ENCODE measurements at regions not wholly inside any gene's neighbourhood (a gene's known extent, or its start where the extent isn't known, plus 50 kb on each side); places are given as distances from the start of the nearest gene placed in this dataset.

DNA sequence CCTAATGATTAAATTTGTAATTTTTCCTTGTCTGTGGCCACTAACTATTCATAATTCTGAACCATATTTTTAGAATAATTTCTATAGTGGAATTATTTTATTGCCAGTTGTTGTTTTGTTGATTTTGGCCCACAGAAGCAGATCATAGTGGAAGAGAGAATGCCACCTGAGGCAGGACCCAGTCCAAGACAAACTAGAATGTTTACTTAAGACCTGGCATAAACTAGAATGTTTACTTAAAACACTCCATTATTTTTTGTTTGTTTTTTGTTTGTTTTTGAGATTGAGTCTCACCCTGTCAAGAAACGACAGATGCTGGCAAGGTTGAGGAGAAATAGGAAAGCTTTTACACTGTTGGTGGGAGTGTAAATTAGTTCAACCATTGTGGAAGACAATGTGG is 310.2 kb downstream of the MRPL39 start:
- Mint-ChIP-seq H3K27ac (no peak overlapping the region), H3K4me3 (no peak overlapping the region), H3K4me1 (peaks cover 32% of the 10 kb centered on the region), H3K9me3 (peaks cover 6% of the 10 kb centered on the region), H3K27me3 (no peaks in the 10 kb centered on the region), H3K36me3 (peaks cover 7% of the 10 kb centered on the region)
- ATAC-seq (ENCODE audit: low read depth): no peak
- no peak for DNase-seq (ENCODE audit: low spot score in 2 of 2)

DNA sequence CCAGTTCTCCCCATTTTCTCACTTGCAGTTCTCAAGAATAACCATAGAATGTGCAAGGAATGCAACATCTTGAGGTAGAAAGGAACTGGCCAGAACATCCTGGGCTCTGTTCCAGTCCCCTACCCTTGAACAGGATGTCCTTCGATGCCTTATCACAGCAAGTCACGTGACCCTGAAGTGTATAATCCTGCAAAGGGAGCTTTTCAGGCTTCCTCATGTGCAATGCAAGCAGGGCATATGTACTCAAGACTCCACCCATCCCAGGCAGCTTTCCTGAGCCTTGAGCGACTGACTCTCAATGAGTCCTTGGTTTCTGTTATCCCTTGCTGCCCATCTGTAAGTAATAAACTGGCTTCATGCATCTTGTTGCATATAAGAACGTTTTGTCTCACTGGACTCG is 311.0 kb downstream of the MRPL39 start:
- DNase-seq (ENCODE audit: low spot score in 2 of 2) (no peak), ATAC-seq (ENCODE audit: low read depth) (no peak)
- H3K4me1 Mint-ChIP-seq: peaks cover 28% of the 10 kb centered on the region
- H3K27ac Mint-ChIP-seq: no peak overlapping the region
- H3K9me3 Mint-ChIP-seq: peaks cover 6% of the 10 kb centered on the region
- peaks cover 7% of the 10 kb centered on the region for H3K36me3 Mint-ChIP-seq
- H3K4me3 Mint-ChIP-seq: no peak overlapping the region
- no peaks in the 10 kb centered on the region for H3K27me3 Mint-ChIP-seq

DNA sequence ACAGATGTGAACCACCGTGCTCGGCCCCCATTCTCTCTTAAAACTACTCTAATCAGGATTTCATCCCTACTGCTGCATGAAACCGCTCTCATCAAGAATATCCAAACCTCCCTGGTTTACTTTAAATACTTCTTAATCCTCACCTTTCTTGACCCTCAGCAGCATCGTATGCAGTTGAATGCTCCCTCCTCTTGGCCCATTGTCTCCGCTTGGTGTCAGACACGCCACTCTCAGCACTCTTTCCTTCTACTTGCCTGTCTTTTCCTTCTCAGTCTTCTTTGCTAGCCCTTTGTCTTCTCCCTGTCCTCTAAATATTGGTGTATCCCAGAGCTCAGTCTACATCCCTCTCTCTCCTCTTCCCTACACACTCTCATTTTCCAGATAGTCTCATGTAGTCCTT is 314.9 kb downstream of the MRPL39 start:
- Mint-ChIP-seq H3K4me1 (no peaks in the 10 kb centered on the region), H3K36me3 (peaks cover 7% of the 10 kb centered on the region), H3K27ac (no peak overlapping the region), H3K4me3 (no peak overlapping the region), H3K9me3 (peaks cover 6% of the 10 kb centered on the region), H3K27me3 (no peaks in the 10 kb centered on the region)
- ATAC-seq (ENCODE audit: low read depth): no peak
- no peak for DNase-seq (ENCODE audit: low spot score in 2 of 2)

DNA sequence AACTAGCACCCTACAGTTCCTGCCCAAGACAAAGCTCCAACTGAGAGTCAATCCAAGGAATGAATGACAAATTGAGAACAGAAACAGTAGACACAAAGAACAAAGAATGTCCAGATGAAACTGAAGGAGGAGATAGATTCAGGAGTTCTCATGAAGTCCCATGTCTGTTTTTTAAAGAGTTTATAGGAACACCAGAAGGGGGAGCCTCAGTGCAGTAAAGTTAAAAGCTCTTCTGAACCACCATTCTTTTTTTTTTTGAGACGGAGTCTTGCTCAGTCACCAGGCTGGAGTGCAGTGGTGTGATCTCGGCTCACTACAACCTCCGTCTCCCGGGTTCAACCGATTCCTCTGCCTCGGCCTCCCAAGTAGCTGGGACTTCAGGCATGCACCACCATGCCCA is 323.6 kb downstream of the MRPL39 start:
- Mint-ChIP-seq H3K27ac (no peak overlapping the region), H3K36me3 (no peaks in the 10 kb centered on the region), H3K9me3 (no peaks in the 10 kb centered on the region), H3K4me3 (no peak overlapping the region), H3K27me3 (no peaks in the 10 kb centered on the region), H3K4me1 (peaks cover 13% of the 10 kb centered on the region)
- DNase-seq (ENCODE audit: low spot score in 2 of 2): no peak
- peak; percentile 42 for ATAC-seq (ENCODE audit: low read depth)

DNA sequence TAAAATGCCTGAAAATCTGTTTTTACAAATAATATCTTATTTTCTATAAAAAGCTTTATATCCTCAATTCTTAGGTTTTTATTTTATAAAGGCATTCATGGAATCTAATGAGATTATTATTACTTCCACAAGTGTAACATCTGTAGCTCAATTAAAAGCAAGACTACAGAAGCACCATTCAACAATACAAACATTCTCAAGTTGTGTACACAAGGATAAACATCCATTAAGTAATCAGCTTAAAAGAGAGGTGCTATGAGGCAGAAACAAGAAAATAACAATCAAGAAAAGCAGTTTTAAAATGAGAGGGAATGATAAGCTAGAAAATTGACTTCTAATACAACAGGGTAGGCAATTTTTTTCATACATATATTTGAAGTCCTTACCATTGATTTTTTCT is 326.1 kb downstream of the MRPL39 start:
- Mint-ChIP-seq H3K4me1 (peaks cover 11% of the 10 kb centered on the region), H3K27ac (no peak overlapping the region), H3K4me3 (no peak overlapping the region), H3K36me3 (no peaks in the 10 kb centered on the region), H3K27me3 (no peaks in the 10 kb centered on the region), H3K9me3 (no peaks in the 10 kb centered on the region)
- DNase-seq (ENCODE audit: low spot score in 2 of 2) (no peak), ATAC-seq (ENCODE audit: low read depth) (no peak)

DNA sequence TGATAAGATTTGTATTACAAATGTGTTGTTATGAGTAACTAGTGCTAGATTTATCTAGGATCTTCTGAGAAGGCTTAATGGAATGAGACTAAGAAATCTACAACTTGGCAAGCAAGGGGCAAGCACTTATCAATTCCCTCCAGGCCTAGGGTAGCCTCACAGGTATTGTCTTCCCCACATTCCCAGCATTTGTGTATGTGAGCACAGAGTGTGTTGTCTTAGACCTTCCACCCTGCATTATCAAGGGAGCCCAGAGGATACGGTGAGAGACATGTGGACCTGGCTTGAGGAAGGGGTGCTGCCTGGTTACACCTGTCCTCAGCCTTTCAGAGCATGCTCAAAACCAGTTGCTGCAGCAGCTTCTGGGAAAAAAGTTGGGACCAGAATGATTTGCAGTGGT is 327.2 kb downstream of the MRPL39 start:
- H3K4me3 Mint-ChIP-seq: no peak overlapping the region
- DNase-seq (ENCODE audit: low spot score in 2 of 2) (no peak), ATAC-seq (ENCODE audit: low read depth) (no peak)
- no peaks in the 10 kb centered on the region for H3K9me3 Mint-ChIP-seq
- no peak overlapping the region for H3K27ac Mint-ChIP-seq
- H3K4me1 Mint-ChIP-seq: peaks cover 11% of the 10 kb centered on the region
- H3K36me3 Mint-ChIP-seq: no peaks in the 10 kb centered on the region
- H3K27me3 Mint-ChIP-seq: no peaks in the 10 kb centered on the region

DNA sequence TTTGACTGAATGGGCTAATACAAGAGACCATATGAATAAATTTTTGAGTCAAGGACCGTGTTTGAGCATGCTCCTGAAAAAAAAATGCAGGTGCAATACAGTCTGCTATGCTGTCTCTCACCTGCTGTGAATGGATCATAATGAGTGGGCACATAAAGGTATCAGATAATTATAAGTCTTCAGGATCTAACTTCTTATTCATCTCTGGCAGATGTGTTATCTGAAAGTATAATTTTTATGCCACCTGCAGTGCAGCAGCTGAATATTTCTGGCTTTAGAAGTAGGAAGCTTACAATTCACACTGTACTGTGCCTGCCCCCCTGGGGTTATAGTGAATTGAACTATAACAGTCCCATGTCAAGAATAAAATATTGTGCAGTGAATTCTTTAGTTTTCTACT is 333.3 kb downstream of the MRPL39 start:
- no peak overlapping the region for H3K4me3 Mint-ChIP-seq
- H3K36me3 Mint-ChIP-seq: peaks cover 5% of the 10 kb centered on the region
- ATAC-seq (ENCODE audit: low read depth) (peak; percentile 22), DNase-seq (ENCODE audit: low spot score in 2 of 2) (no peak)
- no peaks in the 10 kb centered on the region for H3K27me3 Mint-ChIP-seq
- H3K27ac Mint-ChIP-seq: no peak overlapping the region
- H3K9me3 Mint-ChIP-seq: peaks cover 4% of the 10 kb centered on the region
- peaks cover 3% of the 10 kb centered on the region for H3K4me1 Mint-ChIP-seq

DNA sequence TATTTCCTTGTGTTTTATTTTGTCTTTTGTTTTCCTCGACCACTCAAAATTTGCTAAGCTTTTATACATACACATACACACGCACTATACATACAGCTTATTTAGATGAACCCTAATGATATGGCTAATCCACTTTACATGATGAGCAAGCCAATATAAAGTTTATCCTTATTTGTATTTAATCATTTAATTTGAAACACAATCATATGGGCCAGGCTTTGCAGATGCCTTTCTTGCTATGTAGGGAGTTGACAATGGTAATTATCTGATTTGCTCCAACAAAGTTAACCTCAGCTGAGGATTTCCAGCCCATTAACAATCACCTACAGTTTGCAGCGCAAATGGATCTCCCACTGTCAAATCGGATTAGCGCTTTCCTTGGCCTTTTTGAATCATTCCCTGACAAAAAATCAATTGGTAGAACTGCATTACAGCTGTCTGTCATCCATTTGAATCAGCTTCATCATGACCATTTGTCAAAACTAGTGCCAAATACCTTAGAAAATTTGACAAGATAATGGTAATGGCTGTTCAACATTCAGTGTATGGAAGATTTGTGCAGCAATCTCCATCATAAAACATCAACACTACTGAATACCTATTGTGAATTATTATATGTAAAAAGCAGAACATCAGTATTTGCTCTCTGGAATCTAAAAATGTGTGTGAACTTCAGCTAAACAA is 352.6 kb downstream of the MRPL39 start:
- Mint-ChIP-seq H3K4me3 (no peak overlapping the region), H3K27ac (no peak overlapping the region), H3K9me3 (no peaks in the 10 kb centered on the region), H3K4me1 (peaks cover 7% of the 10 kb centered on the region), H3K36me3 (peaks cover 1% of the 10 kb centered on the region), H3K27me3 (no peaks in the 10 kb centered on the region)
- DNase-seq (ENCODE audit: low spot score in 2 of 2): no peak
- no peak for ATAC-seq (ENCODE audit: low read depth)

DNA sequence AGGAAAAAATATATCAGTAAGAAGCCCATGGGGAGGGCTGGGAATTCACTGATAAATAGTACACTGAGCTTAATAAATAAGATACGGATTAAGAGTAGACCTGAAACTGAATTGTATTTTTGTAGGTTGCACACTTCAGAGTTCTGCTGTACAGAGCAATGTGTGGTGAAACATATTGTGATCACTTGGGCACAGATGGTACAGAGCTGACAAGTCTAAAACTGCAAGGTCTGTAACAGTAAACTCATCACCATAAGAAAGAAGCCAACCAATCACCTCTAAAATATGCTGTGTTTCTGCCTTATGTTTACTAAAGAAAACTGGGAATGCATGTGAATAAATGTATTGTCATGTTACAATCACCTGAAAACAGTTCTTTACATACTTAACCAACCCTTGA is 360.7 kb downstream of the MRPL39 start:
- H3K27me3 Mint-ChIP-seq: no peaks in the 10 kb centered on the region
- peaks cover 8% of the 10 kb centered on the region for H3K9me3 Mint-ChIP-seq
- DNase-seq (ENCODE audit: low spot score in 2 of 2) (no peak), ATAC-seq (ENCODE audit: low read depth) (no peak)
- H3K4me1 Mint-ChIP-seq: peaks cover 7% of the 10 kb centered on the region
- no peak overlapping the region for H3K4me3 Mint-ChIP-seq
- no peak overlapping the region for H3K27ac Mint-ChIP-seq
- peaks cover 4% of the 10 kb centered on the region for H3K36me3 Mint-ChIP-seq

DNA sequence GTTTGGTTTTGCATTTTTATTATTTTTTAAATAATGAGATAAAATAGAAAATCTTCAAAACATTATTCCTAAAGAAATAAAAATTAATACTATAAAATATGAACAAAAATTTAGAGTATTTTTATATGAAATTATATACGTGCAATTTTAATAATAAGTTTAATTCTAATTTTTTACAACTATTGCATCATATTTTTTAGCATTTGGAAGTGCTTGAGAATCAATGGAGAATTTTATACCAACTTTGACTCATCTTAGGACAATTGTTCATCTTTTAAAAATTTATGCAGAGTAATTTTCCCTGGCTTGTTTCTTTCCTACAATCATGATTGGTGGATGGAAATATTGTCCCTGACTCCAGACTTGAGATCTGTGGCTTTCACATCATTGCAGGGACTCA is 362.5 kb downstream of the MRPL39 start:
- Mint-ChIP-seq H3K36me3 (peaks cover 7% of the 10 kb centered on the region), H3K27me3 (no peaks in the 10 kb centered on the region), H3K27ac (no peak overlapping the region), H3K4me3 (no peak overlapping the region), H3K4me1 (peaks cover 4% of the 10 kb centered on the region), H3K9me3 (peaks cover 13% of the 10 kb centered on the region)
- ATAC-seq (ENCODE audit: low read depth) (no peak), DNase-seq (ENCODE audit: low spot score in 2 of 2) (no peak)

DNA sequence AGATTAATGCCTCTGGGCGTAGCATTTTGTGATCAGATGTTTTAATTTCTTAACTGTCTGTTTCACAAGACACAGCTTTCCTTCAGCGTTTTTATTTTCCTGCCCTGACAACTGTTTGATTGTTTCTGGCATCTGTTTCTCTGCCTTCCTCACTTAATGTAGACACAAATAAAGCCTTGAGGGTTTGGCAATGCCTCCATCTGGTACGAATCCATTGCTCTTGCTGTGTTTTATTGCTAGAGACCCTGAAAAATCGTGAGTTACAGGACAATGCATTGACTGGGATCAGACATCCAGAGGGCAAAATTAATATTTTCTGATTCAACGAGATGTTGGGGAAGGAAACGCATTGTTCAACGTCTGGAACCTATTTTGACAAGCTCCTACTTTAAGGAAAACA is 363.5 kb downstream of the MRPL39 start:
- H3K27ac Mint-ChIP-seq: no peak overlapping the region
- peaks cover 16% of the 10 kb centered on the region for H3K9me3 Mint-ChIP-seq
- peaks cover 4% of the 10 kb centered on the region for H3K4me1 Mint-ChIP-seq
- no peaks in the 10 kb centered on the region for H3K27me3 Mint-ChIP-seq
- H3K36me3 Mint-ChIP-seq: peaks cover 11% of the 10 kb centered on the region
- DNase-seq (ENCODE audit: low spot score in 2 of 2): no peak
- ATAC-seq (ENCODE audit: low read depth): no peak
- no peak overlapping the region for H3K4me3 Mint-ChIP-seq

DNA sequence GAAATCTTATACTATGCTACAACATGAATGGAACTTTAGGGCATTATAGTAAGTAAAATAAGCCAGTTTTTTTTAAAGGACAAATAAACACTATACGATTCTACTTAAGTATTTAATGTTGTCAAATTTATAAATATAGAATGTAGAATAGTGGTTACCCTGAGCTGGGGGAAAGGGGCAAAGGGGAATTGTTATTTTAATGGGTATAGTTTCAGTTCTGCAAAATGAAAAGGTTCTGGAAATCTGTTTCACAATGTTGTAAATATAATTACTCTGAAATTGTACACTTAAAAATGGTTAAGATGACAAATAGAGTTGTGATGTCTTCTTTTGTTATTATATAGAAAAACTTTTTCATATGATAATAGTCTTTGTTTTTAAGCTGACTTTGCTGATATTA is 366.3 kb downstream of the MRPL39 start:
- DNase-seq (ENCODE audit: low spot score in 2 of 2) (no peak), ATAC-seq (ENCODE audit: low read depth) (peak; percentile 70)
- no peak overlapping the region for H3K4me3 Mint-ChIP-seq
- peaks cover 4% of the 10 kb centered on the region for H3K4me1 Mint-ChIP-seq
- H3K36me3 Mint-ChIP-seq: peaks cover 23% of the 10 kb centered on the region
- H3K9me3 Mint-ChIP-seq: peaks cover 33% of the 10 kb centered on the region
- H3K27ac Mint-ChIP-seq: no peak overlapping the region
- no peaks in the 10 kb centered on the region for H3K27me3 Mint-ChIP-seq

DNA sequence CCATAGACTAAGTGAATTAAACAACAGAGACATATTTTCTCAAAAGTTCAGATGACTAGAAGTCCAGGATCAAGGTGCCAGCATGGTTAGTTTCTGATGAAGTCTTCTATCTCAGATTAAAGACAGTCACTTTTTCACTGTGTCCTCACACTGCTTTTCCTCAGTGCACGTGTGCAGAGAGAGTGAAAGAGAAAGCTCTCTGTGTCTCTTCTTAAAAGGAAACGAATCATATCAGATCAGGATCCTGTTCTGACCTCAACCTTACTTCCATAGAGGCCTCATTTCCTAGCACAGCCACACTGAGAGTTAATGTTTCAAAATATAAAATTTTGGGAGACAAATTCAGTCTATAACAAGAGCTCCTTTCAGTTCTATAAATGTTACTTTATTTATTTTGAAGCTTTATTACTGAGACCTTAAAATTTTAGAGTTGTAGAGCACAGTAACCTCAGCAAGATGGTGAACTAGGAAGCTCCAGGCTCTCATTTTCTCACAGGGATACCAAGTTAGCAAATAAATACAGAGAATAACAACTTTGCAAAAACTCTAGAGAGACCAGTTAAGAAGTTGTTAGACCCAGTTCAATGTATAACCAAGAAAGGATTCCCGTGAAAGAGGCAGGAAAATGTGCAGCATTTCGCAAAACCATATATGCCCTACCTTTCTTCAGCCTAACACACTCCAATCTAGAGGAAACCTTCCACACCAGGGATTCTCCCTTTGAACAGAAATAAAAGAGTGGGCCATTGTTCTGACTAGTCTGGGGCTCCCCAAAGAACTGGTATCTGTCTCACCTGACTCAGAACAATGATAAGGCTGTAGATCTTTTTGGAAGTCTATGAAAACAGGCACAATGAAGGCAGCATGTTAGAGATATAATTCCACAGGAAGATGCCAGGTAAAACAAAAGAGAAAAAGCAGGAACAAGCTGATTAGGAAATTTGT is 372.2 kb downstream of the MRPL39 start:
- no peak overlapping the region for H3K4me3 Mint-ChIP-seq
- H3K27me3 Mint-ChIP-seq: no peaks in the 10 kb centered on the region
- peaks cover 17% of the 10 kb centered on the region for H3K36me3 Mint-ChIP-seq
- DNase-seq (ENCODE audit: low spot score in 2 of 2) (no peak), ATAC-seq (ENCODE audit: low read depth) (peak; percentile 83)
- peaks cover 11% of the 10 kb centered on the region for H3K4me1 Mint-ChIP-seq
- peaks cover 26% of the 10 kb centered on the region for H3K9me3 Mint-ChIP-seq
- H3K27ac Mint-ChIP-seq: peak overlapping the region; percentile 46

DNA sequence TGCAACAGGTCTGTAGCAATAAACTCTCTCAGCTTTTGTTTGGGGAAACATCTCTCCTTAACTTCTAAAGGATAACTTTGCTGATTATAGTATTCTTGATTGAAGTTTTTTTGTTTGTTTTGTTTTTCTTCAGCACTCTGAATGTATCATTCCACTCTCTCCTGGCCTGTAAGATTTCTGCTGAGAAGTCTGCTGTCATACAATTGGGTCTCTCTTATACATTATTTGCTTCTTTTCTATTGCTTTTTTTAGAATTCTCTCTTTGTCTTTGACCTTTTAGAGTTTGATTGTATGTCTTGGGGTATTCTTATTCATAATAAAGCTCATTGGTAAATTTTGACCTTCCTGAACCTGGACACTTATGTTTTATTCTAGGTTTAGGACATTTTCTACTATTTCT is 386.3 kb downstream of the MRPL39 start:
- H3K4me1 Mint-ChIP-seq: peaks cover 4% of the 10 kb centered on the region
- no peak for ATAC-seq (ENCODE audit: low read depth)
- peaks cover 11% of the 10 kb centered on the region for H3K36me3 Mint-ChIP-seq
- peaks cover 8% of the 10 kb centered on the region for H3K9me3 Mint-ChIP-seq
- no peak overlapping the region for H3K4me3 Mint-ChIP-seq
- H3K27me3 Mint-ChIP-seq: no peaks in the 10 kb centered on the region
- no peak for DNase-seq (ENCODE audit: low spot score in 2 of 2)
- no peak overlapping the region for H3K27ac Mint-ChIP-seq

Measured in memory B cell (primary cell).